ENCODE measurements at regions not wholly inside any gene's neighbourhood (a gene's known extent, or its start where the extent isn't known, plus 50 kb on each side); places are given as distances from the start of the nearest gene placed in this dataset.
"Not testable (repeated sequence)": the region's sequence is repeated elsewhere in the genome, so short reads cannot be mapped to it uniquely, and the experiment has no call there.

DNA sequence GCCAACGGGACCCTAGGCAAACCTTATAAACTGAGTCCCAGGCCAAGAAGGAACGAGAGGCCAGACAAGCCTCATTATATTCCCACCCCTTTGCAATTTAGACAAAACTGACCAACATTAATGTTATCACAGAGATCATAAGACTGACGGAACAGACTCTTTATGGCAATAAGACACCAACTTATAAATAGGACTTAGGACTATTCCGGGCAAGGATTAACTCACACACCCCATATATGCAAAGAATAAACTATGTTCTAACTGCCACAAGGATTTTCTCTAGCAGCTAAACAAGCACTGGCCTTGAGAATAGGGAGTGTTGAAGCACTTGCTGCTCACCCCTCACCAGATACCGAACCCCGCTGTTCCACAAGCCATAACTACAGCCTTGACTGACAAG, 91.1 kb upstream of the FCGR1A start:
- in situ Hi-C loops (cut with HindIII; ENCODE audit: low pct_ligation_motif_present, low pct_unique_long_range_greater_than_20kb, low sequenced_read_pairs); DNase-seq: not testable (repeated sequence)

DNA sequence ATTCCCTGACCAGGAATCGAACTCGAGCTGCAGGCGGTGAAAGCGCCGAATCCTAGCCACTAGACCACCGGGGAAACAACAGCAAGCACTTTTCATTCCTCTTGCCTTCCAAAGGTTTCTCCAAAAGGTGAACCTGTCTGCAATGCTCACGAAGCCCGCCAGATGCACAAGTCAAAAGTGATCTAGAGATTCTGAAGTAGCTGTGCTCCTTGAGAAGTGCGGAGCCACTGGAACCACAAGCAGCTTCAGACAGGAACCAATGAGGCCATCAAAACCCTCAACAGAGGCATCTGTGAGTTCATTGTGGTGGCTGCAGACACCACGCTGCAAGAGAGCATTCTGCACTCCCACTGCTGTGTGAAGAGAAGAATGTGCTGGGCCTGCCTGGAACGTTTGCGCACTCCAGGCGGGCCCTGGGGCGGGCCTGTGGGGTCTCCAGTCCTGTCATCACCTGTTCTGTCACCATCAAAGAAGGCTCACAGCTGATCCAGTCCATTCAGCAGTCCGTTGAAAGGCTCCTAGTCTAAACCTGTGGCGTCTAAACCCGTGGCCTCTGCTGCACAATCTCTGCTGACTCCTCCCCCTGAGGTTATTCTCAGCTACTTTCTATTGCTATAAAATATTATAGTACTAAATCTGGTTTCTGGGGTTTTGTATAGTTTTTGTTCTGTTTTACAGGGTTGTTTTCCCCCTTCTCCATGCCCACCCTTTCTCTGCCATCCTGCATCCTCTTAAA, 89.5 kb upstream of the FCGR1A start:
- in situ Hi-C loops (cut with HindIII; ENCODE audit: low pct_ligation_motif_present, low pct_unique_long_range_greater_than_20kb, low sequenced_read_pairs); DNase-seq: not testable (repeated sequence)

DNA sequence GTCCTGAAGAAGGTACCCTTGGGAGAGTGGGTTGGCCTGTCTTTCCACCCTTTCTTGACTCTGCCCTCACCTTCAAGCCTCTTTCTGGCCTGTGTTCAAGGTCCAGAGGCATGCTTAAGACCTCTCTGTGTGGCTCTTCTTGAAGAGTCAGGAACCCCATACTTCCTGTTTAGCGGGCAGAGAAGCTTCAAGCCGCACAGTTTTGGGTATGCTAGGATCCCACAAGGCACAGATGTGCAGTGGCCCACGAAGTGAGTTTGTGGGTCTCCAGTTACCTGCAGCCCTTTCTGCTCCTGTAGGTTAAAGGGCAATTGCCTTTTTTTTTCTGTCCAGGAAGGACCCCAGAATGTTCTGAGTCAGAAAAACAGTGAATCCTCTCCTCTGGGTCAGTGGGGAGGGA, 87.4 kb upstream of the FCGR1A start:
- in situ Hi-C loops (cut with HindIII; ENCODE audit: low pct_ligation_motif_present, low pct_unique_long_range_greater_than_20kb, low sequenced_read_pairs); DNase-seq: not testable (repeated sequence)

DNA sequence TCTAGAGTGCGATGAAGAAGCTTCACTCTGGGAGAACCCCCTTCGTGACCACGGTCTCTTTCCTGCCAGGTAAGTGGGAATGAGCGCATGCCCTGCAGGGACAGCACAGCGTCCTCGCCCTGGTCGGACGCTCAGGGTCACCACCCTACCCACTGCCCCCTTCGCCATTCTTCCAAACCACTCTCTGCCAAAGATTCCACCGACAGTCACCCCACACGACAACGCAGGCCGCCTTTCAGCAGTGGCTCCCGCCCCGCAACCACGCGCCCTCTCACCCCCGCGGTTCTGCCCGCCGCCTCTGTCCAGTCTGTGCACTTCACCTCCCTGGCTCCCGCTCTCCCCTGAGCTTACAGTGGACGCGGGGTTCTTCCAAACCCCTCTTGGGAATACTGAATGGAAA, 82.3 kb upstream of the FCGR1A start:
- in situ Hi-C loops (cut with HindIII; ENCODE audit: low pct_ligation_motif_present, low pct_unique_long_range_greater_than_20kb, low sequenced_read_pairs) = not testable (repeated sequence)

DNA sequence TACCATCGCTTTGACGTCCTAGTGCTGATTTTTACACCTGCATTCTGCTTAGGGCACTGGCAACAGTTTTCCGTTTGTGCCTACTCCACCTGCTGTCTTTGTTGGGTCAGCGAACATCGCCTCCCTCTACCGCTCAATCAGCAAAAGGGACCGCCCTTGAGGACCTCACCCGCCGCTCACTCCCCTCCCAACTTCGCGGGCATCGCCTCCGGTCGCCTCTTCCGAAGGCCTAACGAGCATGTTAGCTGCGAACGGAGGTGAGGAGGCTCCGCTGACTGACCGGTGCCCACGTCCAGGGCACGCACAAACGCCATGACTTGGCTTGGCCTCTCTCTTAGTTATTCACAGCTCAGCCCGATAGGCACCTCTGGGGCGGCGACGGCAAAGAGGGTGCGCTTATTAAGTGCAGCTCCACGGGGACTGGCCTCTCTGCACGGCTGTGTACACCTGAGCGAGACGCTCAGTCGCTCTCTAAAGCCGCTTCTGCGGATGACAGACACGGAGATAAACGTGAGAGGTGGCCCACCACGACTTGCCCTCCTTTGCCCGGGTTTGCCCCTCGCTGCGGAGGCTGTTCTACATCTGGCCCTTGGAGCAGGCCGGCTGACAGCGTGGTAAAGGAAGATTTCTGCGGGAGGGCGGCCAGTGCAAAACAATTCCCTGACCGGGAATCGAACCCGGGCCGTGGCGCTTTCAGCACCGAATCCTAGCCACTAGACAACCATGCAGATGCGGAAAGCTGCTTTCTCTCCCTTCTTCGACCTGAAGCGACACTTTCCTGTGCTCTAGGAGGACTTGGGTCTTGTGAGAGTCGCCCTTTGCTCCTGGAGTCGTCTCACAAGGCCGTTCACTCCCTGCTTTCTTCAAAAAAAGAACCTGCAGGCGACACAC, 81.6 kb upstream of the FCGR1A start:
- in situ Hi-C loops (cut with HindIII; ENCODE audit: low pct_ligation_motif_present, low pct_unique_long_range_greater_than_20kb, low sequenced_read_pairs); DNase-seq: not testable (repeated sequence)

More for the DNA sequence above, 82.3 kb upstream of the FCGR1A start:
- DNase-seq = not testable (repeated sequence)

DNA sequence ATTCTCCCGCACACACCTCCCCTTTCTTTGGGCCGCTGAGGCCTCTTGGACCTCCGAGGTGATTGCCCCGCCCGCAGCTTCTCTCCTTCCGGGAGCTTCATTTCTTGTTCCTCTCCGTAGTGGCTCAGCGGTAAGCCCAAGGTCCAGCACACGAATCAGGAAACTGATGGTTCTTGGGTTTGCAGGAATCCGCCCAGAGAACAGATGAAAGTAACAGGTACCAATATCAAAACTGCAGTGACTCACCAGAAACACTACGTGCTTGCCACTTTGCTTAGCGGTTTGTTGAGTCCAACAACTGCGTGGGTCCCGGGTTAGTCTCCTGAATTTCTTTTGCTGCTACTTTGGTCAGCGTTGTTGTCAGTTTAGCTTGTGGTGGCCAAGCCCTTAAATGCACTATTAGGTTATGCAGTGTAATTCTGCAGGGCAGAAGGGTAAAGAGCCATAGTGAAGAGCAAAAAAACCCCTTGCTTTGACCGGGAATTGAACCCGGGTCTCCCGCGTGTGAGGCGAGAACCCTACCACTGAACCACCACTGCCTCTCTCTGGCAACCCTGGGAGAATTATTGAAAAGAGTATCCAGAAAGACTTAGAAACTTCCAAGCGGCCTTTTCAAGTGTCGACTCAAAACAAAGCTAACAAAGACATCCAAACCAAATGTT, 74.2 kb upstream of the FCGR1A start:
- in situ Hi-C loops (cut with HindIII; ENCODE audit: low pct_ligation_motif_present, low pct_unique_long_range_greater_than_20kb, low sequenced_read_pairs) = not testable (repeated sequence)

DNA sequence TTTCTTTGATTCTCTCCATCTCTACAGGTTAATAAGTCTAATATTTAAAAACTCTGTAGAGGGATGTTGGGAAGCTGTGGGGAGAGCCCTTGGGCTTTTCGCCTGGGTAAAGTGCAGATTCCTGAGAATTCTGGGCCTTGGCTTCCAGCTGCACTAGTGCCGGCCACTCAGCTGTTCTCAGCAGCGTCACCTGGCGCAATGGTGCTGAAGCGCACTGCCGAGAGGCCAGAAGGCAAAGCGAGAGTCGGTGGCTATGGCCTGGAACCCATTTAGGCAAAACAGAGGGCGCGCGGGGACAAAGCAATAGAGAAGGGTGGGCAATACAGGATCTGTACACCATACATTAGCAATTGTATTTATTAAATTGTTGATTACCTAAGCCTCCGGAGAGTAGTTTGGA, 70.8 kb upstream of the FCGR1A start:
- in situ Hi-C loops (cut with HindIII; ENCODE audit: low pct_ligation_motif_present, low pct_unique_long_range_greater_than_20kb, low sequenced_read_pairs); DNase-seq: not testable (repeated sequence)

More for the DNA sequence above, 74.2 kb upstream of the FCGR1A start:
- DNase-seq = peak; percentile 77

DNA sequence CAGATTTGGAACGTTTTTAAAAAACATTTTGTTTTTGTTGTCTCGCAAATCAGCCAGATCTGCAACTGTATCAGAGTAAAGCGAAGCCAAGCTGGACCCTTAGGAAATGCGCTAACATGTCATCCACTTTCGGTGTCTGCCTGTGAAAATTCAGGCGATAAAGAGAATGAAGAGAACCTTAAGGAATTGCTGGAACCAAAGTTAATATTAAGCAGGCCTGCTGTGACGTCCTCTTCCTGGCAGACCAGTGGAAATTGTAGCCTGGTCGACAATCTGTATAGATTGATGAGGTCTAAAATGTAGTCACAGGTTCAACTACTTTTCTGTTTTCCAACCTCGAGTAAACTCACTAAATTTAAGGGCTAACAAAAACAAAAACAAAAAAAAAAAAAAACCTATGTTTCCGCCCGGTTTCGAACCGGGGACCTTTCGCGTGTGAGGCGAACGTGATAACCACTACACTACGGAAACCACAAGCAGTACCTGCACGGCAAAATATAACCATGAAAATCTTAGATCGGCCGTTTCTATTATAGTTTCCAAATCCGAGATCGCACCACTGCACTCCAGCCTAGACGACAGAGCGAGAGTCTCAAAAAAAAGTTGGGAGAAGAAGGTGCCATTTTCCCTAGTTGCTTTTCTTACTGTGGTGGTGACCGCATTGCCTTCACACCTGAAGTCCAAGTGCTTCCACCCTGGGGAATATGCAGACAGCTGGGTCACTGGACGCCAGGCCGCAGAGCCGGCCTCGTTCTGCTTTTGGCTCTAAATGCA, 70.2 kb upstream of the FCGR1A start:
- peak; percentile 74 for DNase-seq
- in situ Hi-C loops (cut with HindIII; ENCODE audit: low pct_ligation_motif_present, low pct_unique_long_range_greater_than_20kb, low sequenced_read_pairs) = not testable (repeated sequence)

DNA sequence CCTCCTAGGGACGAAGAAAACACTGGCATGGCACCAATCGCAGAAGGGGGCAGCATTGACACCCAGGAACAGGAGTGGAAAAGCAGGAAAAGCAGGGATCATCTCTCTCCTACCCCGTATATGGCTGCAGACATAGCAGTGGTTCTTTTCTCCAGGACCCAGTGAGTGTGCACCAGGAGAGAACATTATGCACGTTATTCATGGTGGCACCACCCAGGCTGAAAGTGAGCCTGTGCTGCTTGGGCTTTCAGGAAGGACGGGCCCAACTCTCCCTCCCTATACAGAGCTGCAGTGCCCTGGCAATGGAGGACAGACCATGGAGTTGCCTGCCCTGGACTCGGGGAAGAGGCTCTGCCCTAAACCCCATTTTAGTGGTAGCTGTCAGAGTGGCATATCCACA, 69.0 kb upstream of the FCGR1A start:
- in situ Hi-C loops (cut with HindIII; ENCODE audit: low pct_ligation_motif_present, low pct_unique_long_range_greater_than_20kb, low sequenced_read_pairs); DNase-seq: not testable (repeated sequence)

DNA sequence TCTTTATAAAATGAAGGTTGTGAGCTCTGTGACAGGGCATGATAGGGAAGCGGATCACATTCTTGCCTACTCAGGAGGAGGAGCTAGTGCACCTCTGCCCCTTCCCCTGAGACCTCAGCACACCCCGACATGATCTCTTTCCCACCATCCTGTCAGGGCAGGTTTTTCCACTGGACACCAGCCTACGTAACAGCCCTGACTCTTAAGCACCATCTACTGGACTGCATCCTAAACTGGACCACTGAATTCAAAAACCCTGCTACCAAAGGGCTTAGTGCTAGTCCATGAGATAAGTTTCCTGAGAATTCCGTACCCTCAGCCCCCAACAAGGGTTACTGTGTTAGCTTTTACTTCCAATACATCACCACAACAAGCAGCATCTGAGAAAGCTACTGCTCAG, 68.5 kb upstream of the FCGR1A start:
- DNase-seq; in situ Hi-C loops (cut with HindIII; ENCODE audit: low pct_ligation_motif_present, low pct_unique_long_range_greater_than_20kb, low sequenced_read_pairs): not testable (repeated sequence)

DNA sequence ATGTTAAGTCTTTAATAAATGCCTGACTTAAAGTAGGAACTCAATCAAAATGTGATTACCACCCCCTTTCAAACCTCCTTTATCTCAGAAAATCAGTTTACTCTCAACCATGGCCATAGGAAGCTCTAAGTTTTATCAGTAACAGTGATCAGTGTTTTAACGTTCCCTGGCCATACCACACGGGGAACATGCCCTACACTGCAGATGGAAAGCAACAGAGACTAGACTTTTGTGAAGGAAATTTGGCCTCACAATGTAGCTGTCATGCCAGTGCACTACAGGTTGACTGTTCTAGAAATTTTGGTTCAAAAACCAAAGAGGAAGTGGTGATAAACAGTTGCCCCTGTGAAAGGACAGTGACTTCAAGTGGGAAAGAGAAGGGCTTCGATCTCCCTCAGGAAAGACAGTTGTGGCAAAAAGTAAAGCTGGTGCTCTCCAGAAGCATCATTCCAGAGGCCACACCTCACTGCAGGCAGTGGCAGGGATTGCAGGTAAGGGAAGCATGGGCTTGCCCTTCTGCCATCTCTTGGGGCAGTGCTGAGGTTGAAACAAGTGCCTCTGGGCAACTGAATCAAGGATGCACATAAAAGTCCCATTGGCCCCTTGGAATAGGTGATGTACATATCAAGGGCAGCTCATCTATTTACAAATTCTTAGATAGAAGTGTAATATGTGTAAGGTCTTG, 57.7 kb upstream of the FCGR1A start:
- in situ Hi-C loops (cut with HindIII; ENCODE audit: low pct_ligation_motif_present, low pct_unique_long_range_greater_than_20kb, low sequenced_read_pairs); DNase-seq: not testable (repeated sequence)

DNA sequence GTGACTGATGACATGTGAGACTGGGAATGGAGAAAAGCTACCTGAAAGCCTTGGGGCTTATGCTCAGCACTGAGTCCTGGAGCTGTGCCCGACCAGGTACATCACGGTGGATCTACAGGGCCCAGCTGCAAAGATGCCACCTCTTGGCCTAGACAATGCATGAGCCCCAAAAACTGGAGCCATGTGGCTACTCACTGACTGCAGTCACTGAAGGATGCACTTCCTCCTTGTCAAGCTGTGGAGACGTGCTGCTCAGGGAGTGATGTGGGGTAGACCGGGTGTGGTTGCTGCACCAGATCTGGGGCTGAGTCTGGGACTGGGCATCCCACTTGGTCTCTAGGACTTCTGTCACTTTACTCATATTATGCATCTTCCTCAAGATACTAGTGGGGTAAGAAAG, 55.8 kb upstream of the FCGR1A start:
- in situ Hi-C loops (cut with HindIII; ENCODE audit: low pct_ligation_motif_present, low pct_unique_long_range_greater_than_20kb, low sequenced_read_pairs); DNase-seq: not testable (repeated sequence)

DNA sequence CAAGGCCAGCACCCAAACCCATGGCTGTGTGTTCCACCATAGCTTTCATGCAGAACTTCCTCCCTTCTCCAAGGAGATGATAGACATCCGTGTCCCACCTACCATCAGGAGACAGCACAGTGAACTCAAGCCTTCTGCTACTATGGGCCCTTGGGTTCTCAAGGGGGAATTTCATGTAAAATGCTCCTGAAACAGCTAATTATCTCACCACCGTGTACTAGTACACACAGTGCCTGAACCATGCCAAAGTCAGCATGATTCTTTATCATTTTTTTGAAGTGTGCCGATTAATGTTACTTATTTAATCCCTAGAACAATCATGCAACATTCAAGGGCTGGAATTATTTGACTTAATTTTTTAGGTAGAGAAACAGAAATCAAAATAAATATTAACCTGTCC, 53.9 kb upstream of the FCGR1A start:
- in situ Hi-C loops (cut with HindIII; ENCODE audit: low pct_ligation_motif_present, low pct_unique_long_range_greater_than_20kb, low sequenced_read_pairs); DNase-seq: not testable (repeated sequence)
